ENCODE measurements at regions not wholly inside any gene's neighbourhood (a gene's known extent, or its start where the extent isn't known, plus 50 kb on each side); places are given as distances from the start of the nearest gene placed in this dataset.

DNA sequence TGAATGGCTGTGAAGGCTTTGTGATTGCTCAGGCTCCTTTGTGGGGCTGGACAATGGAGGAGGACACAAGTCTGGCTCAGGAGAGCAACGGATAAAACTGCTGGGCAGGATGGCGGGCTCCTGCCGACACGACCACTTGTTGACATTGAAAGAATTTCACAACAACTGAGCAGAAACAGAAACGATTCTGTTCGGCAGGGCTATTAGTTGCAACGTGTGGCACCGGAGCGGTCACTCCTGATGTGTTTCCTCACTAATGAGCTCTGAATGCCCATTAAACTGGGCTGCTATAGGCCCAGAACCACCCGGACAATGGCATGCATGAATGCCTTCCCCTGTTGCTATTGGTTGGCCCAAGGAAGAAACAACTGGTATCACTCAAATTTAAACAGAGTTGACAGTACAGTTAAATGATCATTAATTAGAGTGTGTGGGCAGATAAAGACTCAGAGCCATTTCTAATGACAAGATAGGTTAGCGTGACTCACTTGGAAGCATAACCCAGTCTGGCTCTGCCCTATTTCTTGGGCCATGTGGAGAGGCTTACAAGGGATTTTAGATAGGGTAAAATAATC is 142.9 kb downstream of the ASCL1 start:
- no TSS peak for BruUV-seq (replicated peaks)
- H3K27ac Mint-ChIP-seq (ENCODE audit: unreplicated experiment), result no peak overlapping the region
- no peak for TF ChIP-seq CTCF (IDR thresholded peaks at IDR 0.05; ENCODE audit: unreplicated experiment)
- DNase-seq, result no peak
- no peaks in the 10 kb centered on the region for H3K36me3 Mint-ChIP-seq (ENCODE audit: insufficient read depth, unreplicated experiment)
- no peaks in the 10 kb centered on the region for H3K4me1 Mint-ChIP-seq (ENCODE audit: low read depth, unreplicated experiment)
- H3K4me3 Mint-ChIP-seq (ENCODE audit: low read depth, unreplicated experiment), result no peak overlapping the region
- CTCF ChIA-PET, result no interaction called here
- H3K9me3 Mint-ChIP-seq (ENCODE audit: low read depth, unreplicated experiment), result peaks cover 23% of the 10 kb centered on the region
- no peaks in the 10 kb centered on the region for H3K27me3 Mint-ChIP-seq (ENCODE audit: unreplicated experiment)
- intact Hi-C loops (cut with micrococcal nuclease; ENCODE audit: unreplicated experiment), result no loop called here

DNA sequence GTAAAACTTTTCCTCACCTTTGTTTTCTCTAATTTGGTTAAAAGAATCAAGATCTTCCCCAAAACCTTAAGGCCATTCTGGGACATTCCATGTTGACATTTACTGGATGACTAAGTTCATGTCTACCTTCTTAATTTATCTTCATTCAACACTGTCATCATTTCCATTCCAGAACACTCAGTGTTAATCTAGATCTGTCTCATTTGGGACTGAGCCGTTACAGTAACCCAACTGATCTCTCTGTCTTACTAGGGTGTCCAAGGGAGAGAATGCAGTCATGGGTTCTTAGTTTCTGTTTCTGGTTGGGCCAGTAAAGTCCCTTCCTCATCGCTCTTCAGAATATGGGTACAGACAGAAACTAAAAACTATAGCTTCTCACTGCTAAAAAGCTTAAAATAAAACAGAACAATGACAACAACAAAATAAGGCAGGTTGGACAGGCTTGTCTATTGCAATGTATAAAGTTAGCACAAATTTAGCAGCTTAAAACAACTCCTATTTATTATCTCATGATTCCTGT is 144.8 kb downstream of the ASCL1 start:
- H3K4me1 Mint-ChIP-seq (ENCODE audit: low read depth, unreplicated experiment), result no peaks in the 10 kb centered on the region
- no peak for TF ChIP-seq CTCF (IDR thresholded peaks at IDR 0.05; ENCODE audit: unreplicated experiment)
- CTCF ChIA-PET, result no interaction called here
- intact Hi-C loops (cut with micrococcal nuclease; ENCODE audit: unreplicated experiment), result no loop called here
- H3K4me3 Mint-ChIP-seq (ENCODE audit: low read depth, unreplicated experiment), result no peak overlapping the region
- DNase-seq, result no peak
- no peaks in the 10 kb centered on the region for H3K27me3 Mint-ChIP-seq (ENCODE audit: unreplicated experiment)
- peaks cover 21% of the 10 kb centered on the region for H3K9me3 Mint-ChIP-seq (ENCODE audit: low read depth, unreplicated experiment)
- no peak overlapping the region for H3K27ac Mint-ChIP-seq (ENCODE audit: unreplicated experiment)
- no peaks in the 10 kb centered on the region for H3K36me3 Mint-ChIP-seq (ENCODE audit: insufficient read depth, unreplicated experiment)
- no TSS peak for BruUV-seq (replicated peaks)

- H3K36me3 Mint-ChIP-seq (ENCODE audit: insufficient read depth, unreplicated experiment), result no peaks in the 10 kb centered on the region
- BruUV-seq (replicated peaks), result no TSS peak
- CTCF ChIA-PET, result no interaction called here
- H3K27me3 Mint-ChIP-seq (ENCODE audit: unreplicated experiment), result no peaks in the 10 kb centered on the region
- no peak overlapping the region for H3K27ac Mint-ChIP-seq (ENCODE audit: unreplicated experiment)
- peaks cover 16% of the 10 kb centered on the region for H3K9me3 Mint-ChIP-seq (ENCODE audit: low read depth, unreplicated experiment)
- H3K4me1 Mint-ChIP-seq (ENCODE audit: low read depth, unreplicated experiment), result no peaks in the 10 kb centered on the region
- no peak for TF ChIP-seq CTCF (IDR thresholded peaks at IDR 0.05; ENCODE audit: unreplicated experiment)
- no peak for DNase-seq
- intact Hi-C loops (cut with micrococcal nuclease; ENCODE audit: unreplicated experiment), result no loop called here
- H3K4me3 Mint-ChIP-seq (ENCODE audit: low read depth, unreplicated experiment), result no peak overlapping the region
These were observed 148.6 kb downstream of the ASCL1 start for GRCh38 chr12:103105971-103106597.

- no peak overlapping the region for H3K4me3 Mint-ChIP-seq (ENCODE audit: low read depth, unreplicated experiment)
- CTCF ChIA-PET, result no interaction called here
- H3K4me1 Mint-ChIP-seq (ENCODE audit: low read depth, unreplicated experiment), result no peaks in the 10 kb centered on the region
- H3K27ac Mint-ChIP-seq (ENCODE audit: unreplicated experiment), result no peak overlapping the region
- H3K27me3 Mint-ChIP-seq (ENCODE audit: unreplicated experiment), result no peaks in the 10 kb centered on the region
- no peak for DNase-seq
- H3K36me3 Mint-ChIP-seq (ENCODE audit: insufficient read depth, unreplicated experiment), result no peaks in the 10 kb centered on the region
- intact Hi-C loops (cut with micrococcal nuclease; ENCODE audit: unreplicated experiment), result no loop called here
- no TSS peak for BruUV-seq (replicated peaks)
- TF ChIP-seq CTCF (IDR thresholded peaks at IDR 0.05; ENCODE audit: unreplicated experiment), result no peak
- H3K9me3 Mint-ChIP-seq (ENCODE audit: low read depth, unreplicated experiment), result peaks cover 6% of the 10 kb centered on the region
These were observed 152.4 kb downstream of the ASCL1 start for GRCh38 chr12:103109861-103110260.

All from Calu3 (cell line).